ENCODE measurements at regions not wholly inside any gene's neighbourhood (a gene's known extent, or its start where the extent isn't known, plus 50 kb on each side); places are given as distances from the start of the nearest gene placed in this dataset.
A peak's percentile ranks its signal among the peaks of the same experiment; 100 is the strongest.

DNA sequence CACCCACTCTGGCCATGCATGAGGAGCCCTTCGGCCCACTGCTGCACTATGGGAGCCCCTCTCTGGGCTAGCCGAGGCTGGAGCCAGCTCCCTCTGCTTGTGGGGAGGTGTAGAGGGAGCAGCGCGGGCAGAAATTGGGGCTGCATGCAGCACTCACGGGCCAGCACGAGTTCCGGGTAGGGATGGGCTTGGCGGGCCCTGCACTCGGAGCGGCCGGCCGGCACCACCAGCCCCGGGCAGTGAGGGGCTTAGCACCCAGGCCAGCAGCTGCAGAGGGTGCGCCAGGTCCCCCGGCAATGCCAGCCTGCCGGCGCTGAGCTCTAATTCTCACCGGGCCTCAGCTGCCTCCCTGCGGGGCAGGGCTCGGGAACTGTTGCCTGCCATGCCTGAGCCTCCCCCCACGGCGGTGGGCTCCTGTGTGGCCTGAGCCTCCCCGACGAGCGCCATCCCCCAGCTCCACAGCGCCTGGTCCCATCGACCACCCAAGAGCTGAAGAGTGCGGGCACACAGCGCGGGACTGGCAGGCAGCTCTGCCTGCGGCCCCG, 209.0 kb downstream of the LTN1 start:
- DNase-seq (ENCODE audit: extremely low spot score): no peak
- ChIA-PET CTCF (no interaction called here), POLR2A (no interaction called here)
- TF ChIP-seq, protein P1, sequence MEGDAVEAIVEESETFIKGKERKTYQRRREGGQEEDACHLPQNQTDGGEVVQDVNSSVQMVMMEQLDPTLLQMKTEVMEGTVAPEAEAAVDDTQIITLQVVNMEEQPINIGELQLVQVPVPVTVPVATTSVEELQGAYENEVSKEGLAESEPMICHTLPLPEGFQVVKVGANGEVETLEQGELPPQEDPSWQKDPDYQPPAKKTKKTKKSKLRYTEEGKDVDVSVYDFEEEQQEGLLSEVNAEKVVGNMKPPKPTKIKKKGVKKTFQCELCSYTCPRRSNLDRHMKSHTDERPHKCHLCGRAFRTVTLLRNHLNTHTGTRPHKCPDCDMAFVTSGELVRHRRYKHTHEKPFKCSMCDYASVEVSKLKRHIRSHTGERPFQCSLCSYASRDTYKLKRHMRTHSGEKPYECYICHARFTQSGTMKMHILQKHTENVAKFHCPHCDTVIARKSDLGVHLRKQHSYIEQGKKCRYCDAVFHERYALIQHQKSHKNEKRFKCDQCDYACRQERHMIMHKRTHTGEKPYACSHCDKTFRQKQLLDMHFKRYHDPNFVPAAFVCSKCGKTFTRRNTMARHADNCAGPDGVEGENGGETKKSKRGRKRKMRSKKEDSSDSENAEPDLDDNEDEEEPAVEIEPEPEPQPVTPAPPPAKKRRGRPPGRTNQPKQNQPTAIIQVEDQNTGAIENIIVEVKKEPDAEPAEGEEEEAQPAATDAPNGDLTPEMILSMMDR (IDR thresholded peaks at IDR 0.05; ENCODE audit: control extremely low read depth, extremely low read depth, low read depth, missing control alignments): no peak

DNA sequence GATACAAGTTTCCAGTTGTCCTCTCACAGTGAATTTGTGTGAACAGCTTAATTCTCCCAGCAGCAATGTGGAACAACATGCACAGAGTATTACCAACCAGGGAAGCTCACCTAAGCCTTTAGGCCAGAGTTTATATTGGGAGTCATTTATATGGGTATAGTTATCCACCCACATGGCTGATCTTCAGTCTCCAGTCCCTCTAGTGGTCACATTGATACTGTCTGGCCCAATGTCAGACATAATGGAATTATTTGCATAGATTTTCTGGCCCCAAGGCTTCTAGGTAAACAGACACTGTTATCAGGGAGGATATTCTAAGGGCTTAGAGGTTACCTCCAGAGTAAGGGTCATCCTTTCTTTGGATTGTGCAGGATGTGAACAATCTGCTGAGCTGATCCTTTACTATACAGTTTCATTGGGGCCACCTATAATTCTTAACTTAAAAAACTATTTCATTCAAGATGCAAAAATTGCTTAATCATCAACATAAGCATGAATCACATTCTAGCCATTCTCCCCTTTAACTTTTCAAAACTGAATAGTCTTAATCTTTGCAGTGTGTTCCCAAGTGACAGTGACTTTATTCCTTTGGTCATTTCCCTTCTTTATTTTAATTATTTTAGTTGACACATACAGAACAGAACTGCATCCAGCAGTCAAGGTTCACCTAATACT, 210.9 kb downstream of the LTN1 start:
- ChIA-PET POLR2A (no interaction called here), CTCF (interaction anchor here (0.8 to 1.2 kb wide), 3 partner anchors 13 to 36 kb away, joined by 3 read pairs; no protein-coding TSS in a partner anchor)

DNA sequence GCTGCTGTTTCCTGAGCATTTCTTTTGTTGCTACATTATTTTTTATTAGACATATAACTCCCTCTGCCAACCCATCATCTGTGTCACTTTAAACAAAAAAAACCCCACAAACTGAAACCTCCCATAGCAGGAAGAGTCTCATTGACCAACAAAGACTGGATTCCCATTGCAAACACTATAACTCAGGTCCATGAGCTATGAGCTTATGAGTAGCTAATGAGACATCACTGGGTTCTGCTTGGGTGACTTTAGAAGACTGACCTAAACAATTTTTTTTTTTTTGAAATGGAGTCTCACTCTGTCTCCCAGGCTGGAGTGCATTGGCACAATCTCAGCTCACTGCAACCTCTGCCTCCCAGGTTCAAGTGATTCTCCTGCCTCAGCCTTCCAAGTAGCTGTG, 212.8 kb downstream of the LTN1 start:
- no peak for DNase-seq (ENCODE audit: extremely low spot score)
- CTCF ChIA-PET: no interaction called here
- POLR2A ChIA-PET: no interaction called here
- TF ChIP-seq, protein P1 (IDR thresholded peaks at IDR 0.05; ENCODE audit: control extremely low read depth, extremely low read depth, low read depth, missing control alignments): no peak

More for the DNA sequence above, 210.9 kb downstream of the LTN1 start:
- peak; percentile 10 for DNase-seq (ENCODE audit: extremely low spot score)
- TF ChIP-seq, protein P1 (IDR thresholded peaks at IDR 0.05; ENCODE audit: control extremely low read depth, extremely low read depth, low read depth, missing control alignments): peak; percentile 29

DNA sequence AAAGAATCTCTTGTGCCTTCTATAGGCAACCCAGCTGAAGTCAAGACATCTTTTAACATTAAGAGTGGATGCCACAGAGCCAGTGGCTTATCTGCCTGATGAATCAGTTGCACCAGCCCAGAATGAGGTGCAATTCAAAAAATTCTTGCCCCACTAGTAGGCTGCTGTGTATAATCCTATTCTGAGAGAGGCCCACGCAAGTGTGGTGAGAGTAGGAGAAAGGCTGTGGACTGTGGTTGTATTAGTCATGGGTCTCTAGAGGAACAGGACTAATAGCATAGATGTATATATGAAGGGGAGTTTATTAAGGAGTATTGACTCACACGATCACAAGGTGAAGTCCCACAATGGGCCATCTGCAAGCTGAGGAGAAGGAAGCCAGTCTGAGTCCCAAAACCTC, 216.4 kb downstream of the LTN1 start:
- ChIA-PET POLR2A (no interaction called here), CTCF (no interaction called here)
- no peak for DNase-seq (ENCODE audit: extremely low spot score)
- TF ChIP-seq, protein P1 (IDR thresholded peaks at IDR 0.05; ENCODE audit: control extremely low read depth, extremely low read depth, low read depth, missing control alignments): no peak

DNA sequence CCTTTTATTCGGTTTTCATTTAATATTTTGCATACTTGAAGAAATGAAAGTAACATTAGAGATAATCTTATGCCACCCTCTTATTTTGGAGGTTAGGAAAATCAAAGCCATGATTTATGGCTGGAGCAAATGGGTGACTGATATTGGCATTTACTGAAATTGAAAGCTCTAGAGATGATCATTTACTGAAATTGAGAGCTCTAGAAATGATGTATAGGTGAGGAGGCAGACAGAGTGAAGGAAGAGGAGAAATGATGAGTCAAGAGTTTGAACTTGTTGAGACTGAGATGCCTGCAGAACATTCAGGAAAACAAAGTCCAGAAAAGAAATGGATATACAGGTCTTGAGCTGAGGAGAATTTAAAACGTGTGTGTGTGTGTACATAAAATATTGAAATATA, 217.6 kb downstream of the LTN1 start:
- CTCF ChIA-PET: no interaction called here
- POLR2A ChIA-PET: no interaction called here
- DNase-seq (ENCODE audit: extremely low spot score): no peak
- TF ChIP-seq, protein P1 (IDR thresholded peaks at IDR 0.05; ENCODE audit: control extremely low read depth, extremely low read depth, low read depth, missing control alignments): no peak

DNA sequence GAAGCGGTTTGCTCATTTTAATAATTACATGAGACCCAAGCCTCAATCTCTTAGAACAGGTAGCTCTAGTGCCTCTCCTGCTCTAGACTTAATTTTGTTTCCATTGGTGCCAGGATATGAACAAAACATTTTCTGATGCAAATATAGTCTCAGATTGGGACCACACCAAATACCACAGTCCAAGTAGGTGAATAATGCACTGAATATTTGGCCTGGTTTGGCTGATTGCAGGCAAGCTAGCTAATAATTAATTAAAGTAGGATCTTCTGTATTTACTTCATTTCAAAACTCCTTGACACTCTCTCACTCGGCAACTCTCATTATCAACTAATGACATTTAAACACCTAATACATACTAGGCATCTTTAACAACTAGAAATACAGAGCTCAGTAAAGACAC, 219.6 kb downstream of the LTN1 start:
- TF ChIP-seq, protein P1 (IDR thresholded peaks at IDR 0.05; ENCODE audit: control extremely low read depth, extremely low read depth, low read depth, missing control alignments): no peak
- ChIA-PET POLR2A (no interaction called here), CTCF (interaction anchor here (1.0 kb wide), 1 partner anchor 27 kb away, joined by 4 read pairs; no protein-coding TSS in a partner anchor)
- no peak for DNase-seq (ENCODE audit: extremely low spot score)
